ENCODE measurements at regions not wholly inside any gene's neighbourhood (a gene's known extent, or its start where the extent isn't known, plus 50 kb on each side); places are given as distances from the start of the nearest gene placed in this dataset.

DNA sequence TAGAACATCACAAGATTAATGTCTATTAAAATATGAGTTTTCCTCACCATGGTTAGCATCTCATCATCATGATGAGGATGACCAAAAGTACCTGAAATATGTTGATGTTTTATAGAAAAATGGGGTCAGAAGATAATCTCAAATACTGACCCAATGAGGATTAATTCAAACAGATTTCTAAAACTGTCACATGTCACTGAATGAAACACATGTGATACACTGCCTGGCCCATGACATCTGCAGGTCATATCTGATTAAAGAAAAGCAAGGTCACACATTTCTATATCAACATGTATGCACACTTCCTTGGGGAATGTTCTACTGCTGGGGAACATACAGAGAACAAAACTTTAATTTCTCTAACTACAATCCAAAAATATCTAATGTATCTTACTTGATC, 470.6 kb upstream of the ADGRL2 start:
- TF ChIP-seq, protein P1, sequence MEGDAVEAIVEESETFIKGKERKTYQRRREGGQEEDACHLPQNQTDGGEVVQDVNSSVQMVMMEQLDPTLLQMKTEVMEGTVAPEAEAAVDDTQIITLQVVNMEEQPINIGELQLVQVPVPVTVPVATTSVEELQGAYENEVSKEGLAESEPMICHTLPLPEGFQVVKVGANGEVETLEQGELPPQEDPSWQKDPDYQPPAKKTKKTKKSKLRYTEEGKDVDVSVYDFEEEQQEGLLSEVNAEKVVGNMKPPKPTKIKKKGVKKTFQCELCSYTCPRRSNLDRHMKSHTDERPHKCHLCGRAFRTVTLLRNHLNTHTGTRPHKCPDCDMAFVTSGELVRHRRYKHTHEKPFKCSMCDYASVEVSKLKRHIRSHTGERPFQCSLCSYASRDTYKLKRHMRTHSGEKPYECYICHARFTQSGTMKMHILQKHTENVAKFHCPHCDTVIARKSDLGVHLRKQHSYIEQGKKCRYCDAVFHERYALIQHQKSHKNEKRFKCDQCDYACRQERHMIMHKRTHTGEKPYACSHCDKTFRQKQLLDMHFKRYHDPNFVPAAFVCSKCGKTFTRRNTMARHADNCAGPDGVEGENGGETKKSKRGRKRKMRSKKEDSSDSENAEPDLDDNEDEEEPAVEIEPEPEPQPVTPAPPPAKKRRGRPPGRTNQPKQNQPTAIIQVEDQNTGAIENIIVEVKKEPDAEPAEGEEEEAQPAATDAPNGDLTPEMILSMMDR (IDR thresholded peaks at IDR 0.05; ENCODE audit: borderline replicate concordance, insufficient read depth, low read depth, low read length) = no peak
- no peak overlapping the region for H3K4me3 ChIP-seq (ENCODE audit: low read depth, low read length)

DNA sequence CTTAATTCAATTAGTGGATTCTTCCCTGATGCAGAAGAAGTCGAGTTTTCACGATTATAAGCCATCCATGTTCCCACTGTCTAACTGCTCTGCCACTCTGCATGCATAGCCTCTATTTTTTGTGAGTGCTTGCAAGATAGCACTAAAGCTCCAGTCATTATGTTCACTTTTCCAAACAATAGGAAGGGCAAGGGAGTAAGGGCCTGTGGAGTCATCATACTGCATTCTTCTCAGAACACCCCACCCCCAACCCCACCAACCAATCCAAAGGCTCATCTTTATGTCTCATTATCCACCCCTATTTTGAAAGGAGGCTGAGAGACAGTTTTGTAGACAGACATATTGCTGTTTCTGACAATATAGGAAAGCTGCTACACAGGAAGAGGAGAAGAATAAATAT, 471.7 kb upstream of the ADGRL2 start:
- no peak overlapping the region for H3K4me3 ChIP-seq (ENCODE audit: low read depth, low read length)
- TF ChIP-seq, protein P1 (IDR thresholded peaks at IDR 0.05; ENCODE audit: borderline replicate concordance, insufficient read depth, low read depth, low read length) = no peak

DNA sequence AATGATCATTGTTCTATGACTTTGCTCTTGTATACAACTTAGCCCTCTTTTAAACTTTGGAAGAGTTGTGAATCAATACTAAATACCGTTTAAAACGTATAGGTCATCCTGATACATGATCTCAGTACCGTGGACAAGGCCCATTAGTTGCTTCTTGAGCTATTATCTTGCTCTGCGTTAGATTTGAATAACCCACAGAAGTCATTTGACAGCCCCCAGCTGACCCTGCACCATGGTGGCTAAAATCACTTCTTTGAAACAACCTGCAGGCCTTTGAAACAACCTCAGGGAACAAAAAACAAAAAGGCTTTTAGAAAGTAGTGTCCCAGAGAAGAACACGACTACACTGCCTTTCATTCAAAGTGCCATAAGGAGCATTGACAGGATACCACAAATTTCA, 473.0 kb upstream of the ADGRL2 start:
- TF ChIP-seq, protein P1 (IDR thresholded peaks at IDR 0.05; ENCODE audit: borderline replicate concordance, insufficient read depth, low read depth, low read length) = no peak
- H3K4me3 ChIP-seq (ENCODE audit: low read depth, low read length) = no peak overlapping the region

DNA sequence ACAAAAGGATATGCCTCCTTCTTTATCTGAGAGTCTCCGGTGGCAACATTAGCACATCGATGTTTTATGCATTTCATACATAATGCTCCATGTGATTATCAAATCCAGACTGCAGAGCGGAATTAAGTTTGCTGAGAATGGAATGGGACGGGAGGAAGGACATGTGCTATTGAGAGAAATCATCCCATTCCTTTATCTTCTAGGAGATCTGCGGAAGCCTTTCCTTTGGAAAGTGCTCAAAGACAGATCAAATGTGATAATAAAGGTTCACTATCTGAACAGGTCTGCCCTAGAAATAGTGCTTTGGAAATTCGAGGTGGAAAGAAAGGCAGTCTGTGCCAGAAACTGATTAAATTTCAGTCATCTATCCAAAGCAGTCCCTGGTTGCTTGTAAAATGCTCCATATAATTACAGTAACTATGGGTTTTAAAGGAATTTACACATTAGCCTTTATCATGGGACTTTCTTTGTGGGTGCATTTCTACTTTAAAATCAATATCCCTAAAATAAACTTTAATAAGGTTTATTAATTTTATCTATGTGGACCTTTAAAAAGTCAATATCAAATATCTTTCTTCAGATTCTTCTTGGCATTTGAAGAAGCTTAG, 473.5 kb upstream of the ADGRL2 start:
- no peak overlapping the region for H3K4me3 ChIP-seq (ENCODE audit: low read depth, low read length)
- TF ChIP-seq, protein P1 (IDR thresholded peaks at IDR 0.05; ENCODE audit: borderline replicate concordance, insufficient read depth, low read depth, low read length) = no peak

DNA sequence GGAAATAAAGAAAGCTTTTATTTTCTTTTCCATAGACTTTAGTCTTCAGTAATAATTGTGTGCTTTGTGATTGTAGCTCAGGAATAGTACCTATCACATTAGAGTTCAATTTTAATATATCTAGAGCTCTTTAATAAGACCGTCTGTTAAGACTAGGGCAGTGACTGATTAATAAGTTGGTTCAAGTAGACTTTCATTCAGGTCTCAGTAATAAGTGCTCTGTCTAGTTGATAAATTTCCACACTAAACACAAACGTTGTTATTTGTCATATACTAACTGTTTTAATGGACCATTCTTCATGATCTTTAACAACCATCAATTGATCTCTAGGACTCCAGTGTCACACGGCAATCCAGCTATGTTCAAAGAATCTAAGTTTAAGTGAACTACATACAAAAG, 474.5 kb upstream of the ADGRL2 start:
- H3K4me3 ChIP-seq (ENCODE audit: low read depth, low read length) = no peak overlapping the region
- TF ChIP-seq, protein P1 (IDR thresholded peaks at IDR 0.05; ENCODE audit: borderline replicate concordance, insufficient read depth, low read depth, low read length) = no peak

DNA sequence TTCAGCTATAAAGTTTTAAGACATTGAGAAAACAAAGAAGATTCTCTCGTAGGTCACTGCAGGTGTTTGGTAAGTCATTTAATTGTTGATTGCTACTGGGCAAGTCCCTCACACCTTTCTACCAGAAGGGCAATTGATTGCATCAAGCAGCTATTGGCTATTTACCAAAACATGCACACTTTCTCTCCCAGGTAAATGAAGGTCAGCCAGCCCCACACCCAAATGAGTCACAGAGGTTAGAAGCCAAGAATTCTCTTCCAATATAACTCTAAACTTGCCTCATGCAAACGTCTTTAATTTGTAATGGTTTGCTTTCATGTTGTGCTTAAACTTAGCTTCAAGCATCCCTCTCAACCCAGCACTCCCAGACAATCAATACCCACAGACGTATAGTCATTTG, 475.3 kb upstream of the ADGRL2 start:
- TF ChIP-seq, protein P1 (IDR thresholded peaks at IDR 0.05; ENCODE audit: borderline replicate concordance, insufficient read depth, low read depth, low read length) = no peak
- H3K4me3 ChIP-seq (ENCODE audit: low read depth, low read length) = no peak overlapping the region

DNA sequence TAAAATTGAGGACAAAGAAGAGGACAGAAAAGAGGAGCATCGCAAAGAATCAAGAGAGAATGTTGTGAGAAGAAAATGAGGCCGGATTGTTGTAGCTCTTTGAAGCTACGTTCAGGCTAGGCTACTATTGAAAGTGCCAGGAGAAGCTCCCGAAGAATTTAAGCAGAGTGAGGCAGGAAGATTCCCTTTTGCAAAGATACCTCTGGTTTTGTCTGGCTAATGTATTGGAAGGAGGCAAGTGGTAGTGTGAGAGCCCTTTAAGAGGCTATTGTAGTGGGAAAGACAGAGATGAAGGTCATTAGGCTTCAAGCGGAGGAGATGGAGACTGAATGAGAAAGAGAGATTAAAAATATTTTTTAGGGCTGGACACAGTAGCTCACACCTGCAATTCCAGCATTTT, 476.9 kb upstream of the ADGRL2 start:
- H3K4me3 ChIP-seq (ENCODE audit: low read depth, low read length) = no peak overlapping the region
- TF ChIP-seq, protein P1 (IDR thresholded peaks at IDR 0.05; ENCODE audit: borderline replicate concordance, insufficient read depth, low read depth, low read length) = no peak

All from GM12875 (cell line).